Stimulated activated effector memory CD8-positive, alpha-beta T cell treated with anti-CD3 and anti-CD28 coated beads, Interleukin-12 subunit alpha, Interleukin-12 subunit beta, amount 100 ng/mL, for 72 hours (primary cell): ENCODE measurements at regions not wholly inside any gene's neighbourhood (a gene's known extent, or its start where the extent isn't known, plus 50 kb on each side); places are given as distances from the start of the nearest gene placed in this dataset.
A peak's percentile ranks its signal among the peaks of the same experiment; 100 is the strongest.

Experiments used
- ATAC-seq: fragments of 150-1000 bp; cut with Tn5 transposase; 2 replicates; pipeline ENCODE4 v1.10.0; 2021
- DNase-seq, 2 donors: peaks; one replicate each; pipeline ENCODE4 v3.0.0; 2021 to 2022; ENCODE audit warnings: low spot score in 2 of 2
- H3K27ac Mint-ChIP-seq: one replicate; pipeline ENCODE4 v1.8.0; 2022; ENCODE audit warnings: mild to moderate bottlenecking, mixed read lengths
- H3K36me3 Mint-ChIP-seq: one replicate; pipeline ENCODE4 v1.8.0; 2022; ENCODE audit warnings: mild to moderate bottlenecking, mixed read lengths
- H3K4me1 Mint-ChIP-seq: one replicate; pipeline ENCODE4 v1.8.0; 2022; ENCODE audit warnings: mixed read lengths
- H3K4me3 Mint-ChIP-seq: one replicate; pipeline ENCODE4 v1.8.0; 2022; ENCODE audit warnings: mild to moderate bottlenecking, mixed read lengths
- H3K9me3 Mint-ChIP-seq: one replicate; pipeline ENCODE4 v1.8.0; 2022; ENCODE audit warnings: mixed read lengths

DNA sequence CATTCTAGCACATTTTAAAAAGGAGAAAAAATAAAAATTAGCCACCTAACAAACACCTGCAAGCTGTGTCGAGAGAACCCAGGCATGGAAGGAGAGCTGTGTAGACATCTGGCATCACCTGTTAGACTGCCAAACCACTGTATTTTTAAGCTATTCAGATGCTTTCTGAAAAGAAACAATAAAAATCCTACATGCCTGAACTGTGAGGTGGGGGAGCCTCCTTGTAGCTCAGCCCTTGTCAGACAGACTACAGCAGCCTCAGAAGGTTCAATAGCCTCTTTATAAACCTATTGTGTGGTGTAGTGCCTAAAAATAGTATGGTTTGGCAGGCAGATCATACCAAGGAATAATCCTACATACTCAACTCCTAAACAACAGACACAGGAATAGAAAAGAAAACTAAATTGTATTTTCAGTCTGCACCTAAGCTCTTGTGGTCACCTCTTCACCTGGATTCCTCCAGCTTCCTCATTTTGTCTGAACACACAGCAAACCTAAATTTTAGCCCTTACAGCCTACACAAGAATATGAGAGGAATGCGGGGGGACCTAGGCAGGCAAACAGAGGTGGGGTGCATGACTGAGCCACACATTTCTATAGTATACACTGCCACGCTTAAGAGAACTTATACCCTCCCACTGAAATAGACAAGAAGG, 67.0 kb downstream of the SIPA1L2 start:
- no peak overlapping the region for H3K27ac Mint-ChIP-seq
- peaks cover 10% of the 10 kb centered on the region for H3K4me1 Mint-ChIP-seq
- DNase-seq (no peak), ATAC-seq (no peak)
- no peaks in the 10 kb centered on the region for H3K36me3 Mint-ChIP-seq
- no peak overlapping the region for H3K4me3 Mint-ChIP-seq
- H3K9me3 Mint-ChIP-seq: no peaks in the 10 kb centered on the region

DNA sequence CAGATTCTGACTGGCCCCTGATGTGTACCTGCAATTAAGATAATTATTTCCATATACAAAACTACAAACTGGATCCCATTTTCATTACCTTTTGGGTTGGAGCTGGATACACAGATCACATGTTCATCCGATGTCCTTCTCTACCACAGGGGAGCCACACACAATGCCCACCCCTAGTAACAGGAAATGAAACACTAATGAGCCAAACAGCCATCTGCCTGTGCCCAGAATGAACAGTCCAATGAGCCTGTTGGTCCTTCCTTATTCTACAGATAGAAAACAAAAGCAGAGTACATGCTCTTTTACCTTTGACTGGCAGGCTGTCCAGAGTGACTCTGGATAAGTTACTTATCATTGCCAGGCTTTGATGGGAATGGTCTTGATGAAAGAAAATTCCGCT, 68.6 kb downstream of the SIPA1L2 start:
- ATAC-seq (no peak), DNase-seq (no peak)
- Mint-ChIP-seq H3K4me1 (peaks cover 6% of the 10 kb centered on the region), H3K36me3 (no peaks in the 10 kb centered on the region), H3K9me3 (no peaks in the 10 kb centered on the region), H3K4me3 (no peak overlapping the region), H3K27ac (no peak overlapping the region)

- Mint-ChIP-seq H3K36me3 (no peaks in the 10 kb centered on the region), H3K4me3 (no peak overlapping the region), H3K9me3 (no peaks in the 10 kb centered on the region), H3K27ac (no peak overlapping the region), H3K4me1 (peaks cover 6% of the 10 kb centered on the region)
- no peak for ATAC-seq
- no peak for DNase-seq
Measured at GRCh38 chr1:232560940-232561339, 69.0 kb downstream of the SIPA1L2 start.

DNA sequence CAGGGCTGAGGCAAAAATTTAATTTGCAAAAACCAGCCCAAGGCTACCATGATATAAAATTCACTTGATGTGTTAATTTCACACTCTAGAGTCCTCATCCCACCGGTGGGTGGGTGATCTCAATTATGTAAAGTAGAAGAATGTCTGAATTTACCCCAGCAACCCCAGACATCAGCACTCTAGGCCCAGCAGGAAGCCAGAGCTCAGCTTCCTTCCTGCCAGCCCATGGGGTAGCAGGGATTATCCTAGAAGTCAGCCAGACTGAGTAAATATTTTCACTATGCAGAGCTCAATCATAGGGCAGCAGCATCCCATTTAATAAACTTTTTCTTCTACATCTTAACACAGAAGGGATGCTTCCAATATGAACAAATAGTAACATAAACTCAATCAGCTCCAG, 71.0 kb downstream of the SIPA1L2 start:
- Mint-ChIP-seq H3K36me3 (no peaks in the 10 kb centered on the region), H3K4me3 (no peak overlapping the region), H3K9me3 (no peaks in the 10 kb centered on the region), H3K27ac (no peak overlapping the region), H3K4me1 (peaks cover 6% of the 10 kb centered on the region)
- ATAC-seq: no peak
- no peak for DNase-seq

DNA sequence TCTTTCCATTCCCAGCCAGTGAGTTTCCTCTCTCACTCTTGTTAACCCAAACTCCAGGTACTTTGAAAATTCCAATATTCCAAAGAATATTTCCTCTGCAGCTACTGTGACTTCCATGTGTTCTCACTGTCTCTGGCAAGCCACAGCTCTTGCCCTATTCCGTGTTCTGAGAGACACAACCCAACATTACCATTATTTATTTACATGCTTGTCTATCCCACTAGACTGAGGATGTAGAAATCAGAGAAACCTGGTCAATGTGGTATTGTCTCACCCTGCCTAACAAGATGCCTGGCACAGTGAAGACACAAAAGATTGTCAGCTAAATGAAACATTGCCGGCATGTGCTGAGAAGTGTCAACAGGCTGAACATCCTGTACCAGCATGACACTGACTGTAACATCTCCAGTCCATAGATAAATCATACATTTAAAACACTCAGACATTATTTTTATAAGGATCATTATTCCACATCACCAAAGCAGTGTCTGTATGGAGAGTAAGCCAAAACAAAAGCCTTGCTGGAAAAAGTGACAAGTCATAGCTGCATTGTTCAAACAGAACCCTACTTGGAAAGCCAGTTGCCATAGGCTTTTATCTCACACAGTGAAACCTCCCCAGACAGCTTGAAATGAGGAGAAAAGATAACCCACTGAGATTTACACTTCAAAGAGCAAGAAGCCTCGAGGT, 72.3 kb downstream of the SIPA1L2 start:
- DNase-seq (no peak), ATAC-seq (no peak)
- Mint-ChIP-seq H3K4me3 (no peak overlapping the region), H3K36me3 (no peaks in the 10 kb centered on the region), H3K9me3 (no peaks in the 10 kb centered on the region), H3K27ac (peak overlapping the region; percentile 2), H3K4me1 (peaks cover 13% of the 10 kb centered on the region)

DNA sequence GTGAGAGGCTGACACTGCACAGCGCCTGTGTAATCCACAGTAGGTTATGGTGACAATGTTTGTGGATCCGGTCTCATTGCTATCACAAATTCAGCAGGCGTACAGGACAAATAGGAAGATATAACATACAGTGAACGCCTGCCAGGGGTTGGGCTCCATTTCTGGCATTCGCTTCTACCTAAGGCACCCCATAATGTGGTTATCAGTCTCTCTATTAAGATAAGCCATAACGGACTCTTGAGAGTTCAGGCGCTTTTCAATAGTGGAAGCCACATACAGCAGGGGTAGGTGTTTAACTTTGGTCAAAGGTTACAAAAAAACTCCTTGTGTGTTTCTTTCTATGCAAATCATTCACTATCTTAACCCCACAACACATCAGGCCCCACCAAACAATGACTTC, 72.8 kb downstream of the SIPA1L2 start:
- Mint-ChIP-seq H3K9me3 (no peaks in the 10 kb centered on the region), H3K27ac (peak overlapping the region; percentile 2), H3K4me1 (peaks cover 13% of the 10 kb centered on the region), H3K36me3 (no peaks in the 10 kb centered on the region), H3K4me3 (no peak overlapping the region)
- DNase-seq (no peak), ATAC-seq (no peak)

GRCh38 chr1:232556351-232556750, 73.6 kb downstream of the SIPA1L2 start:
- Mint-ChIP-seq H3K4me1 (peaks cover 13% of the 10 kb centered on the region), H3K4me3 (no peak overlapping the region), H3K36me3 (no peaks in the 10 kb centered on the region), H3K27ac (no peak overlapping the region), H3K9me3 (no peaks in the 10 kb centered on the region)
- DNase-seq (no peak), ATAC-seq (no peak)

- ATAC-seq (no peak), DNase-seq (no peak)
- Mint-ChIP-seq H3K4me1 (peaks cover 13% of the 10 kb centered on the region), H3K27ac (no peak overlapping the region), H3K9me3 (no peaks in the 10 kb centered on the region), H3K4me3 (no peak overlapping the region), H3K36me3 (no peaks in the 10 kb centered on the region)
Measured at GRCh38 chr1:232555494-232556210, 74.3 kb downstream of the SIPA1L2 start.

- Mint-ChIP-seq H3K36me3 (no peaks in the 10 kb centered on the region), H3K4me3 (no peak overlapping the region), H3K27ac (no peak overlapping the region), H3K9me3 (no peaks in the 10 kb centered on the region), H3K4me1 (peaks cover 13% of the 10 kb centered on the region)
- no peak for DNase-seq
- no peak for ATAC-seq
Measured at GRCh38 chr1:232554409-232554808, 75.5 kb downstream of the SIPA1L2 start.

DNA sequence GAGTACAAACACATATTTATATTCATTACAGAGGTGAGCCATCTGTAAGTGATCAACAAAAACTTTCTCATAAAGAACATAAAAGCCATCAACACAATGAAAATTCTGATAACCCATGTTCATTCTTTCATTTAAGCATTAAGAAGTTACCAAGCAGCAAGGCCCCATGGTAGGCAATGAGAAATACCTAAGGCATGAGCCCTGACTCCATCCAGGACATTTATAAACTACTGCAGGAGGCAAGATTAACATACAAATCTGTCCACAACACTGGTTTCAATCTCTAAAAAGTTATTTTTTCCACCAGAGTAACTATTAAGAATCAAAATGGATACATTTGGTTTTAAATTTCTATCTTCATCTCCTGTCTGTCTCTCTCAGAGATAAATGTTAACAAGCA, 76.1 kb downstream of the SIPA1L2 start:
- DNase-seq: no peak
- ATAC-seq: no peak

GRCh38 chr1:232553050-232553754, 76.7 kb downstream of the SIPA1L2 start:
- Mint-ChIP-seq H3K27ac (no peak overlapping the region), H3K36me3 (no peaks in the 10 kb centered on the region), H3K4me1 (peaks cover 7% of the 10 kb centered on the region), H3K9me3 (no peaks in the 10 kb centered on the region), H3K4me3 (no peak overlapping the region)
- DNase-seq: no peak
- ATAC-seq: no peak

More for the DNA sequence above, 76.1 kb downstream of the SIPA1L2 start:
- Mint-ChIP-seq H3K4me1 (peaks cover 8% of the 10 kb centered on the region), H3K9me3 (no peaks in the 10 kb centered on the region), H3K27ac (no peak overlapping the region), H3K4me3 (no peak overlapping the region), H3K36me3 (no peaks in the 10 kb centered on the region)

DNA sequence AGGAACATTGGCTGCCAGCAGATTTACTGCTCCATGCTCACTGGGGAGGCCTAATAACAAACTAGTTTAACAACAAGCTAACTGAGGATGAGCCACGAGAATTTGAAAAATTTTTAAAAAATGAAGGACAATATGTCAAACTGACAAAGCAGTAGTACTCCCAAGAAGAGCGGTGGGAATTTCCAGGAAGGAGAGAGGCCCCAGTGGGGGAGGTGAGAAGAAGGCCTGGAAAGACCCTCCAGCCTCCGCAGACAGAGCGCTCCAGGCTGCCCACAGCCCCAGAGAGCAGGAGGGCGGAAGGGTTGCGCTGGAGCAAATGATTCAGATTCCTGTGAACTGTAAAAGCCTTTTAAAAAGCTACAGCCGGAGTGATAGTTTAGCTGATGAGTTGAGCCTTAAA, 78.5 kb downstream of the SIPA1L2 start:
- Mint-ChIP-seq H3K36me3 (no peaks in the 10 kb centered on the region), H3K27ac (peak overlapping the region; percentile 8), H3K9me3 (no peaks in the 10 kb centered on the region), H3K4me3 (no peak overlapping the region), H3K4me1 (peaks cover 7% of the 10 kb centered on the region)
- no peak for DNase-seq
- no peak for ATAC-seq

DNA sequence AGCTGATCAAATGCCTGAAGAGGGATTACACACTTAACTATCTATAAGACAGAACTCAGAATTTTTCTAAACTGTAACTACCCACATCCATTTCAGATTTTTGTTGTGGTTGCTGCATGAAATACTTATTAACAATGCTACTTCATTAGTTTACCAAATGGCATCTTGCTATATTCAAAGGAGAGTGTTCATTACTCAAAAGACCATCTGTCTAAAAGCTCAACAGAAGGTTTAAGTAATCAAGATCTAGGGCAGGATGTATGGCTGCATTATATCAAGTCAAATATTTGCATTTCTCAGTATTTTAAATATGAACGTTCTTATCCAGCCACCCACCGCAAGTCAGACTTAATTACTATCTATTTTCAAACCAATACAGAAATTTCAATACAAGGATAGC, 79.9 kb downstream of the SIPA1L2 start:
- Mint-ChIP-seq H3K4me1 (peaks cover 7% of the 10 kb centered on the region), H3K9me3 (no peaks in the 10 kb centered on the region), H3K4me3 (no peak overlapping the region), H3K27ac (no peak overlapping the region), H3K36me3 (no peaks in the 10 kb centered on the region)
- ATAC-seq (no peak), DNase-seq (no peak)

GRCh38 chr1:232548691-232549090, 81.2 kb downstream of the SIPA1L2 start:
- DNase-seq (no peak), ATAC-seq (no peak)
- no peak overlapping the region for H3K4me3 Mint-ChIP-seq
- H3K27ac Mint-ChIP-seq: no peak overlapping the region
- H3K36me3 Mint-ChIP-seq: no peaks in the 10 kb centered on the region
- H3K4me1 Mint-ChIP-seq: peaks cover 7% of the 10 kb centered on the region
- no peaks in the 10 kb centered on the region for H3K9me3 Mint-ChIP-seq

- no peak for DNase-seq
- no peak overlapping the region for H3K27ac Mint-ChIP-seq
- H3K4me3 Mint-ChIP-seq: no peak overlapping the region
- no peaks in the 10 kb centered on the region for H3K36me3 Mint-ChIP-seq
- no peak for ATAC-seq
- no peaks in the 10 kb centered on the region for H3K9me3 Mint-ChIP-seq
- H3K4me1 Mint-ChIP-seq: no peaks in the 10 kb centered on the region
Measured at GRCh38 chr1:232547938-232548484, 81.9 kb downstream of the SIPA1L2 start.
